IPS-20b (cell line): ENCODE measurements at regions not wholly inside any gene's neighbourhood (a gene's known extent, or its start where the extent isn't known, plus 50 kb on each side); places are given as distances from the start of the nearest gene placed in this dataset.

Experiments used
- H3K27ac ChIP-seq: one replicate; pipeline ENCODE4 v1.5.1; 2013; ENCODE audit warnings: low read length
- H3K27me3 ChIP-seq: 2 replicates; pipeline ENCODE4 v1.6.1; 2013; ENCODE audit warnings: mild to moderate bottlenecking, low read length, inconsistent platforms; ENCODE audit not compliant: insufficient read depth
- H3K36me3 ChIP-seq: 2 replicates; pipeline ENCODE4 v1.6.1; 2013; ENCODE audit warnings: low read depth, mild to moderate bottlenecking, inconsistent platforms, low read length, moderate library complexity; ENCODE audit not compliant: insufficient read depth
- H3K4me1 ChIP-seq: 2 replicates; pipeline ENCODE4 v1.6.1; 2013; ENCODE audit warnings: mild to moderate bottlenecking, control low read depth, inconsistent platforms, low read length, moderate library complexity; ENCODE audit not compliant: insufficient read depth
- H3K4me3 ChIP-seq: 2 replicates; pipeline ENCODE4 v1.5.1; 2013; ENCODE audit warnings: mild to moderate bottlenecking, low read length, inconsistent platforms
- H3K9ac ChIP-seq: 2 replicates; pipeline ENCODE4 v1.6.1; 2013; ENCODE audit warnings: low read depth, mild to moderate bottlenecking, inconsistent platforms, low read length, moderate library complexity
- H3K9me3 ChIP-seq: 2 replicates; pipeline ENCODE4 v1.6.1; 2013; ENCODE audit warnings: mild to moderate bottlenecking, low read depth, low read length, inconsistent platforms; ENCODE audit not compliant: insufficient read depth

- Histone ChIP-seq H3K36me3 (no peaks in the 10 kb centered on the region), H3K27me3 (no peaks in the 10 kb centered on the region), H3K9me3 (no peaks in the 10 kb centered on the region), H3K9ac (no peak overlapping the region), H3K4me3 (no peak overlapping the region), H3K27ac (no peak overlapping the region), H3K4me1 (no peaks in the 10 kb centered on the region)
Observed at GRCh38 chr2:21814588-21815149, 690.9 kb downstream of the TDRD15 start.

GRCh38 chr2:21818212-21818795 lies 694.5 kb downstream of the TDRD15 start:
- Histone ChIP-seq H3K27ac (no peak overlapping the region), H3K4me3 (no peak overlapping the region), H3K9me3 (no peaks in the 10 kb centered on the region), H3K9ac (no peak overlapping the region), H3K36me3 (no peaks in the 10 kb centered on the region), H3K27me3 (no peaks in the 10 kb centered on the region), H3K4me1 (peaks cover 14% of the 10 kb centered on the region; the same call in 1 of the 2 replicates)

GRCh38 chr2:21819454-21819853 lies 695.7 kb downstream of the TDRD15 start:
- no peaks in the 10 kb centered on the region for H3K9me3 ChIP-seq
- H3K4me3 ChIP-seq, result no peak overlapping the region
- H3K36me3 ChIP-seq, result no peaks in the 10 kb centered on the region
- H3K4me1 ChIP-seq, result peaks cover 14% of the 10 kb centered on the region; the same call in 1 of the 2 replicates
- no peak overlapping the region for H3K27ac ChIP-seq
- no peaks in the 10 kb centered on the region for H3K27me3 ChIP-seq
- H3K9ac ChIP-seq, result no peak overlapping the region

- Histone ChIP-seq H3K36me3 (no peaks in the 10 kb centered on the region), H3K27ac (no peak overlapping the region), H3K9ac (no peak overlapping the region), H3K9me3 (no peaks in the 10 kb centered on the region), H3K4me1 (peaks cover 14% of the 10 kb centered on the region; the same call in 1 of the 2 replicates), H3K27me3 (no peaks in the 10 kb centered on the region), H3K4me3 (no peak overlapping the region)
Observed at GRCh38 chr2:21820271-21820670, 696.5 kb downstream of the TDRD15 start.

GRCh38 chr2:21821672-21822227 lies 698.0 kb downstream of the TDRD15 start:
- H3K36me3 ChIP-seq, result no peaks in the 10 kb centered on the region
- peaks cover 14% of the 10 kb centered on the region; the same call in 1 of the 2 replicates for H3K4me1 ChIP-seq
- no peaks in the 10 kb centered on the region for H3K9me3 ChIP-seq
- no peak overlapping the region for H3K9ac ChIP-seq
- H3K27ac ChIP-seq, result no peak overlapping the region
- no peak overlapping the region for H3K4me3 ChIP-seq
- H3K27me3 ChIP-seq, result no peaks in the 10 kb centered on the region

- Histone ChIP-seq H3K27ac (no peak overlapping the region), H3K4me3 (no peak overlapping the region), H3K36me3 (no peaks in the 10 kb centered on the region), H3K27me3 (no peaks in the 10 kb centered on the region), H3K4me1 (peaks cover 14% of the 10 kb centered on the region; the same call in 1 of the 2 replicates), H3K9me3 (no peaks in the 10 kb centered on the region), H3K9ac (no peak overlapping the region)
Observed at GRCh38 chr2:21822505-21822904, 698.7 kb downstream of the TDRD15 start.

GRCh38 chr2:21833767-21834166 lies 710.0 kb downstream of the TDRD15 start:
- Histone ChIP-seq H3K9ac (no peak overlapping the region), H3K4me1 (peaks cover 3% of the 10 kb centered on the region; the same call in 1 of the 2 replicates), H3K27me3 (no peaks in the 10 kb centered on the region), H3K4me3 (no peak overlapping the region), H3K27ac (no peak overlapping the region), H3K36me3 (no peaks in the 10 kb centered on the region), H3K9me3 (no peaks in the 10 kb centered on the region)

- H3K36me3 ChIP-seq, result no peaks in the 10 kb centered on the region
- H3K4me3 ChIP-seq, result no peak overlapping the region
- H3K9me3 ChIP-seq, result no peaks in the 10 kb centered on the region
- peaks cover 3% of the 10 kb centered on the region; the same call in 1 of the 2 replicates for H3K4me1 ChIP-seq
- no peak overlapping the region for H3K9ac ChIP-seq
- H3K27me3 ChIP-seq, result no peaks in the 10 kb centered on the region
- no peak overlapping the region for H3K27ac ChIP-seq
Observed at GRCh38 chr2:21836261-21836660, 712.5 kb downstream of the TDRD15 start.

GRCh38 chr2:21836719-21837118 lies 713.0 kb downstream of the TDRD15 start:
- H3K4me3 ChIP-seq, result no peak overlapping the region
- peaks cover 6% of the 10 kb centered on the region; the same call in 1 of the 2 replicates for H3K4me1 ChIP-seq
- no peaks in the 10 kb centered on the region for H3K9me3 ChIP-seq
- no peaks in the 10 kb centered on the region for H3K27me3 ChIP-seq
- no peak overlapping the region for H3K27ac ChIP-seq
- no peak overlapping the region for H3K9ac ChIP-seq
- H3K36me3 ChIP-seq, result no peaks in the 10 kb centered on the region

- Histone ChIP-seq H3K4me3 (no peak overlapping the region), H3K27me3 (no peaks in the 10 kb centered on the region), H3K27ac (no peak overlapping the region), H3K36me3 (no peaks in the 10 kb centered on the region), H3K9me3 (no peaks in the 10 kb centered on the region), H3K9ac (no peak overlapping the region), H3K4me1 (peaks cover 8% of the 10 kb centered on the region; the same call in 1 of the 2 replicates)
Observed at GRCh38 chr2:21837168-21837960, 713.6 kb downstream of the TDRD15 start.

GRCh38 chr2:21841341-21841740 lies 717.6 kb downstream of the TDRD15 start:
- Histone ChIP-seq H3K4me1 (peaks cover 5% of the 10 kb centered on the region; the same call in 1 of the 2 replicates), H3K36me3 (no peaks in the 10 kb centered on the region), H3K27ac (no peak overlapping the region), H3K27me3 (no peaks in the 10 kb centered on the region), H3K4me3 (no peak overlapping the region), H3K9me3 (no peaks in the 10 kb centered on the region), H3K9ac (no peak overlapping the region)
